ENCODE measurements at regions not wholly inside any gene's neighbourhood (a gene's known extent, or its start where the extent isn't known, plus 50 kb on each side); places are given as distances from the start of the nearest gene placed in this dataset.

DNA sequence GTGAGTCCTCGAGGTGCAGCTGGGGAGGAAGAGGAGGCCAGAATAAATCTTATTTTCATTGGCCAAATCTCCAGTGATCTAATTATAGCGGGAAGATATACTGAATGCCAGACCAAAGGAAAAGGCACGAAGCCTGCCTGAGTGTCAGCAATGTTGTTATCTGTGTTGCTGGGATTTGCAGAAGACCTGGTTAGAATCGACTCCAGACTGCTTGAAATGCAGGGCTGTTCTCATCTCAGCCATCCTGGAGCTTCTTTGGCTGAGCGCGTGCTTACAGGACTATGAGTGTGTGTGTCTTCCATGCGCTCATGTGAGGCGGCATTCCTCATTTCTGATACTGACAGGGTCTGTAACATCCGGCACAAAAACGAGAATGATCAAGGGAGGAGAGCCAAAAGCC lies 81.2 kb downstream of the TSN start:
- TF ChIP-seq POLR2AphosphoS5 (IDR thresholded peaks at IDR 0.05; ENCODE audit: low read depth, low read length) (no peak), SIN3A (IDR thresholded peaks at IDR 0.05; ENCODE audit: borderline replicate concordance, insufficient read depth, low read length) (no peak), TAF1 (IDR thresholded peaks at IDR 0.05; ENCODE audit: borderline replicate concordance, insufficient read depth, low read length) (no peak), FOXP2 (optimal IDR thresholded peaks at IDR 0.05; ENCODE audit: borderline replicate concordance, extremely low read depth, extremely low read length, insufficient read depth) (no peak)
- TF ChIP-seq, protein P1, sequence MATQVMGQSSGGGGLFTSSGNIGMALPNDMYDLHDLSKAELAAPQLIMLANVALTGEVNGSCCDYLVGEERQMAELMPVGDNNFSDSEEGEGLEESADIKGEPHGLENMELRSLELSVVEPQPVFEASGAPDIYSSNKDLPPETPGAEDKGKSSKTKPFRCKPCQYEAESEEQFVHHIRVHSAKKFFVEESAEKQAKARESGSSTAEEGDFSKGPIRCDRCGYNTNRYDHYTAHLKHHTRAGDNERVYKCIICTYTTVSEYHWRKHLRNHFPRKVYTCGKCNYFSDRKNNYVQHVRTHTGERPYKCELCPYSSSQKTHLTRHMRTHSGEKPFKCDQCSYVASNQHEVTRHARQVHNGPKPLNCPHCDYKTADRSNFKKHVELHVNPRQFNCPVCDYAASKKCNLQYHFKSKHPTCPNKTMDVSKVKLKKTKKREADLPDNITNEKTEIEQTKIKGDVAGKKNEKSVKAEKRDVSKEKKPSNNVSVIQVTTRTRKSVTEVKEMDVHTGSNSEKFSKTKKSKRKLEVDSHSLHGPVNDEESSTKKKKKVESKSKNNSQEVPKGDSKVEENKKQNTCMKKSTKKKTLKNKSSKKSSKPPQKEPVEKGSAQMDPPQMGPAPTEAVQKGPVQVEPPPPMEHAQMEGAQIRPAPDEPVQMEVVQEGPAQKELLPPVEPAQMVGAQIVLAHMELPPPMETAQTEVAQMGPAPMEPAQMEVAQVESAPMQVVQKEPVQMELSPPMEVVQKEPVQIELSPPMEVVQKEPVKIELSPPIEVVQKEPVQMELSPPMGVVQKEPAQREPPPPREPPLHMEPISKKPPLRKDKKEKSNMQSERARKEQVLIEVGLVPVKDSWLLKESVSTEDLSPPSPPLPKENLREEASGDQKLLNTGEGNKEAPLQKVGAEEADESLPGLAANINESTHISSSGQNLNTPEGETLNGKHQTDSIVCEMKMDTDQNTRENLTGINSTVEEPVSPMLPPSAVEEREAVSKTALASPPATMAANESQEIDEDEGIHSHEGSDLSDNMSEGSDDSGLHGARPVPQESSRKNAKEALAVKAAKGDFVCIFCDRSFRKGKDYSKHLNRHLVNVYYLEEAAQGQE (IDR thresholded peaks at IDR 0.05; ENCODE audit: insufficient read depth in 1 of 2, low read depth in 2 of 2, low read length in 2 of 2), result no peak

All from PFSK-1 (cell line).